Ramos (cell line): ENCODE measurements at regions not wholly inside any gene's neighbourhood (a gene's known extent, or its start where the extent isn't known, plus 50 kb on each side); places are given as distances from the start of the nearest gene placed in this dataset.

Experiments
- in situ Hi-C: fragments of 300-500 bp; cut with MboI; formaldehyde crosslinking; loops from one replicate; pipeline ENCODE4 v1.14.3; 2022; ENCODE audit warnings: low sequenced_read_pairs; ENCODE audit not compliant: unreplicated experiment

GRCh38 chr11:95557376-95557775 lies 232.2 kb downstream of the FAM76B start:
- in situ Hi-C loops, result no loop called here

- in situ Hi-C loops, result no loop called here
Observed at GRCh38 chr11:95556342-95557163, 233.0 kb downstream of the FAM76B start.

GRCh38 chr11:95556011-95556341 lies 233.6 kb downstream of the FAM76B start:
- in situ Hi-C loops, result no loop called here

- in situ Hi-C loops, result no loop called here
Observed at GRCh38 chr11:95554911-95555310, 234.7 kb downstream of the FAM76B start.

GRCh38 chr11:95549301-95549700 lies 240.3 kb downstream of the FAM76B start:
- in situ Hi-C loops, result no loop called here

- in situ Hi-C loops, result no loop called here
Observed at GRCh38 chr11:95548416-95548815, 241.2 kb downstream of the FAM76B start.

GRCh38 chr11:95547976-95548375 lies 241.6 kb downstream of the FAM76B start:
- in situ Hi-C loops, result no loop called here

GRCh38 chr11:95547186-95547585 lies 242.4 kb downstream of the FAM76B start:
- in situ Hi-C loops, result no loop called here

GRCh38 chr11:95545116-95545875 lies 244.3 kb downstream of the FAM76B start:
- in situ Hi-C loops, result no loop called here

- in situ Hi-C loops, result no loop called here
Observed at GRCh38 chr11:95544095-95544856, 245.3 kb downstream of the FAM76B start.

- in situ Hi-C loops, result no loop called here
Observed at GRCh38 chr11:95542868-95543551, 246.6 kb downstream of the FAM76B start.

GRCh38 chr11:95541715-95542114 lies 247.9 kb downstream of the FAM76B start:
- in situ Hi-C loops, result no loop called here

- in situ Hi-C loops, result no loop called here
Observed at GRCh38 chr11:95536047-95536690, 253.4 kb downstream of the FAM76B start.

- in situ Hi-C loops, result no loop called here
Observed at GRCh38 chr11:95534809-95535208, 254.8 kb downstream of the FAM76B start.

GRCh38 chr11:95534226-95534625 lies 255.4 kb downstream of the FAM76B start:
- in situ Hi-C loops, result no loop called here

- in situ Hi-C loops, result no loop called here
Observed at GRCh38 chr11:95531116-95531515, 258.5 kb downstream of the FAM76B start.

GRCh38 chr11:95524314-95525036 lies 265.1 kb downstream of the FAM76B start:
- in situ Hi-C loops, result no loop called here

- in situ Hi-C loops, result no loop called here
Observed at GRCh38 chr11:95522874-95523273, 266.7 kb downstream of the FAM76B start.

GRCh38 chr11:95521862-95522261 lies 267.7 kb downstream of the FAM76B start:
- in situ Hi-C loops, result no loop called here
